Hematopoietic multipotent progenitor cell treated with erythropoietin and hydrocortisone succinate and interleukin-3 and kit ligand, for 15 days (in vitro differentiated cells): ENCODE measurements at regions not wholly inside any gene's neighbourhood (a gene's known extent, or its start where the extent isn't known, plus 50 kb on each side); places are given as distances from the start of the nearest gene placed in this dataset.

Experiments used
- DNase-seq: peaks from one replicate; pipeline ENCODE4 v3.0.0-alpha.2; 2015; ENCODE audit warnings: low spot score

DNA sequence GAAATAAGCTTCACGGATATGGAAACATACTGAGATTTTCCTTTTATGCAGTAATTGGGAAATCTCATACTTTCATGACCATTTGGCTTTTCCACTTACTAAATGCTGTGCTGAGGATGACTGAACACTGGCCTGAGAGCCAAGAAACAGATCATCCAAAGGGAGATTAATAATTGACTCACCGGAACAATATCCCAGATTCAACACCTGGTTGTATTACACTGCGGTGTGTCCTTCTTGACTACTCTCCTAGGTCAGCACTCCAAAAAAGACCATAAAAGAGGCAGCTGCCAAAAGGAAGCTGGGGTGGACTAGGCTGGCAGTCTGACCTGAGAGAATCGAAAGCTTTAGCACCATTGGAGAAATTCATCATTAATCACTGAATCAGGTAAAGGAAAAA is 469.1 kb downstream of the CBLN2 start:
- no peak for DNase-seq

- DNase-seq = no peak
Observed at GRCh38 chr18:72063001-72063400, 481.1 kb downstream of the CBLN2 start.

- no peak for DNase-seq
Observed at GRCh38 chr18:72058851-72059250, 485.3 kb downstream of the CBLN2 start.

DNA sequence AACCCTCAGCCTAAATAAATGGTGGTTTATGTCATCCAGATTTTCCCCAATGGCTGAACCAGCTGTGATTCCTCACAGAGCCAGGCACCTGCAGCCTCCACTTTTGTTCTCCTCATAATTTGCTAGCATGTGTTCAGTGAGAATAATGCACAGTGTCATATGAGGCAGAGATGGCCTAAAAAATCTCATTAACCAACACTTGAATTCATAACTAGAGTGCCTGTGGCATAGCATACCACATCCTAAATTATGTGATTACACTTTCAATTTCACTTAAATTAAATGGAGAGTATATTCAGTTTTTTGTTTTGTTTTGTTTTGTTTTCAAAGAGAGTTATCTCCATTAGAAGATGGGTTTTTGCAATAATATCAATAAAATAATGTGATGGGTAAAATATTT is 488.0 kb downstream of the CBLN2 start:
- DNase-seq = no peak

DNA sequence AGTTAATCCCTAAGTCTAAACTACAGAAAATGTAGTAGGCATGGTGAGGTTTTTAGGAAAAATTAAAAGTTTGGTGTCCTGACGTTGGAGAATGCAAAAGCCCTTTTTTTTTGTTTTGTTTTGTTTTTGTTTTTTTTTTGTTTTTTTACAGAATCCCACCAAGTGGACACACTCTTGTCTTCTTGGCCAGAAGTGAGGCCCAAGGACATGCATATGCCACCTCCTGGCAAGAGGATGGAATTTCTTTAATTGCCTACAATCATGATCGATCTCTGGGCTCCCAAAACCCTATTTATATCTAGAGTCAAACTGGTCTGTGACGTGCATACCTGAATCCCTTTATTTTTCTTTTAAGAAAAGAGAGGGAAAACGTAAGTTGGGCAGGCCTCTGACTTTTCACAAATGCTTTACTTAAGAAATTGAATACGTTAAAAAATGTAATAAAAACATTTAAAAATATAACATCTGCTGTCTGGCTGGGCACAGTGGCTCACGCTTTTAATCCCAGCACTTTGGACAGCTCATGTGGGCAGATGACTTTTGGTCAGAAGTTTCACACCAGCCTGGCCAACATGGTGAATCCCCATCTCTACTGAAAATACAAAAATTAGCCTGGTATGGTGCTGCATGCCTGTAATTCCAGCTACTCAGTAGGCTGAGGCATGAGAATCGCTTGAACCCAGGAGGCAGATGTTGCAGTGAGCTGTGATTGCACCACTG is 502.7 kb downstream of the CBLN2 start:
- no peak for DNase-seq

- DNase-seq = no peak
Observed at GRCh38 chr18:72013427-72013850, 530.7 kb downstream of the CBLN2 start.

DNA sequence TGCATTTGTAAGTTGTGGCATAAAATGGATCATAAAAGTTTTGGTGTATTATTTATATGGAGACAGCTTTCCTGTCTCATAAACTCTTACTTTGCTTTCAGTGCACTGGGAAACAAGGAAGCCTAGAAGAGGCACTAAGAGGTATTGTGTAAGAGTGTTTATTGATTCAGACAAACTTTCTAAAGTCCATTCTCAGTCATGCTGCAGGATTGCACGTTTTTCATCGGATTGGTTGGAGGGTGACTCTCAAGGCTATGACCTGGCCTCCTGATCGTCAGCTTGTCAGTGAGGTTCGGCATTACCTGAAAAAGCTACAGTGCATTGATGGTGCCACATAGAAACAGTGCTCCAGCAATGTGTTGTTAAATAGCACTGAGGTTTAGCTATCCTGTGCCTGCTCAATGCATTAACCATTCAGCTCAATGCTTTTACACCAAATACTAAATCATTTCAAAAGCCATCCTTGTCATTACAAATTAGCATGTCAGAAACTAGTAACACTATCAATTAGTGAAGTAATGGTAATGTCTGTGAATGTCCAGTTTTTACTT is 545.5 kb downstream of the CBLN2 start:
- no peak for DNase-seq

- no peak for DNase-seq
Observed at GRCh38 chr18:71995904-71996465, 548.2 kb downstream of the CBLN2 start.

- no peak for DNase-seq
Observed at GRCh38 chr18:71994273-71994672, 549.9 kb downstream of the CBLN2 start.

- DNase-seq = no peak
Observed at GRCh38 chr18:71989616-71990015, 554.5 kb downstream of the CBLN2 start.

DNA sequence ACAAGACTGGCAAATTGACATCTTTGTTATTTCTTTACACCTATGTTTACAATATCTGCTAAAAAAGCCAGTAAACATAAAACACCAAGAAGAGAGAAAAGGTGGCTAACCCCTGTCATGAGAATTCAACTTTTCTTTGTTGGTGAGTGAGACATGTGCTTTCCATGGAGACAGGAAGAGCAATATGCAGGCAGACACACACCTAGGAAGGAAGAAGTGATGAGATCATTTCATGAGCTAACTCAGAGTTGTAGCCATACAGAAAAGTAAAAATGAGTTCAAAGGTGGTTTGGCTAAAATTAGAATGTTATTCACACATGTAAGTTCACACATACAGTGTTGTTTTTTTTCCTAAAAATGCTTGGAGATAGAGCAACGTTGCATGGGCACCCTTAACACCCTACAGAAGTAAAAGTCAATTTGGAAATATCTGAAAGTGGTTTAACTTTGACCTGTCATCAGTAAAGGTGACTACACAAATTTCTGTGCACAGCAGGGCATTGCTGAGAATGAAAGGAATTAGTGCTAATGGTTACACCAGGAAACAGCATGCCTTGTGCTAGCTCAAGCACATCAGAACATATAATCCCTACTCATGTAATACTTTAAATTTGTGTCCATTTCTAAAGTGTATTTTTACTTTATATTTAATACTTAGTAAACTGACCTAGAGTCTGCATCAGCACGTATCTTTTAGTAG is 557.6 kb downstream of the CBLN2 start:
- DNase-seq = no peak

- no peak for DNase-seq
Observed at GRCh38 chr18:71976744-71977143, 567.4 kb downstream of the CBLN2 start.

DNA sequence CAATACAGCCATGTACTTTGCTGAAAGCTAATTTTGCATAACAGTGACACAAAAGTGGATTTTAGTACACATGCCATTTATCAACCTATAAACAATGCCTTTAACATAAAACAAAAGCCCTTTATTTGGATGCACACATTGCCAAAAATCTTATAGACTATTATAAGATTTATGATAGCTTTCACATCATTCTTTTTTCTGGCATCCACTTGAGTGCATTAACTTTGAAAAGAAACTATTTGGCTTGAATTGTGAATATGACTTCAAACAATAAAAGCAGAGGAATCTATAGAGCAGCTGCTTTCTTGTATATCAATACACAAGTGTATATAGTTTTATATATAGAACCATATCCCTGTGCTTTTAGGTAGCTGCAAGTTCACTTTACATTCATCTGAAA is 577.4 kb downstream of the CBLN2 start:
- no peak for DNase-seq

GRCh38 chr18:71958605-71959004 is 585.5 kb downstream of the CBLN2 start:
- no peak for DNase-seq

DNA sequence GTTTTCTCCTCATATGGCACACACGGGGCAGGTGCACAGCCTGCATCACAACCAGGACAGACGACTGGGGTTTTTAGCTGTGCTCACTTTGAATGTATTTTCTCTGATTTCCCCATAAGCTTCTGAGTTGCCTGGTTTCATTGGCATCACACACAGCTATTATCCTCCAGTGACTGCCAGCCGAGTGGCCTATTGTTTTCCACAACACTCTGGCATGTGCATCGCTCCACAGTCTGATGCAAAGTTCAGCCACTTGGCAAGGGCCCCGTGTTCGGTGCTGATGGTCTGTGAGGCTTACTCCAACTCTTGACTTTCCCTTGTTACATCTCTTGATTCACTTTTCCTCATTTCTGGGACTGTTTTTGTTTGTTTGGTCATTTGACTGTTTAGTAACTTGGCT is 593.1 kb downstream of the CBLN2 start:
- no peak for DNase-seq

- no peak for DNase-seq
Observed at GRCh38 chr18:71942433-71942832, 601.7 kb downstream of the CBLN2 start.

DNA sequence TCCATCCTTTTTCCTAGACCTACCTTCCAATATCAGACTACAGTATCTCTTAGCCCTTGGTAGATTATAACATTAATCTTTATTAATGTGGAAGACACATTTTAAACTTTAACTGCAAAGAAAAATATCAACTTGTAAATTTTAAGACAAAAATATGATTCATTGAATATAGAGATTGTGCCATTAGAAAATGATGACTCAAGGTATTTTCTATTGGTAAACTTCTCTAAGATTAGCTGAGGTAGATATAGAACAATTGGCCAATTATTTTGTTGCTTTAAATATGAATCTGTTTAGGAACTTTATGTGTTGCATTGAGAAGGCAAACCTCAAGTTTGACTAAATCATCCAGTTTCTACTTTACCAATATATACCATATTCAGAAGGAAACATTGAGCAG is 604.7 kb downstream of the CBLN2 start:
- DNase-seq = no peak

GRCh38 chr18:71936744-71937143 is 607.4 kb downstream of the CBLN2 start:
- no peak for DNase-seq

- DNase-seq = no peak
Observed at GRCh38 chr18:71919211-71919610, 624.9 kb downstream of the CBLN2 start.

DNA sequence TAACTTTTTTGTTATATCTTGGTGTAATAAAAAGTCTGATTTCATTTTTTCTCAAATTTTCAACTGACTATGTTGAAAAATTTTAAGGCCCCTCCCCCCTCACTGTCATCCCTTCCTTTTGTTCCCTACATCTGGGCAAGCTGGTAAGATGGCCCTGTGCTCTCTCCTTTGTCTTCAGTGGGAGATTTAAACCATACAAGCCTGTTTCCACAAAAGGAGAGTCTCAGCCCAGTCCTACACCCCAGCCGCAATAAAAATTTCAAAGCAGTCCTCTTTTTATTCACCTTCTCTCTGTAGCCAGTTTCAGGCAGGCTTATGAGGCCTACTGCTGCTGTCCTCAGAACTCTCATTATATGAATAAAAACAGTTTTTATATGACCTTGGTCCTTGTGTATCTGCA is 630.5 kb downstream of the CBLN2 start:
- DNase-seq = no peak

- no peak for DNase-seq
Observed at GRCh38 chr18:71902482-71902881, 641.7 kb downstream of the CBLN2 start.

- no peak for DNase-seq
Observed at GRCh38 chr18:71899707-71900472, 644.3 kb downstream of the CBLN2 start.
